ENCODE measurements at regions not wholly inside any gene's neighbourhood (a gene's known extent, or its start where the extent isn't known, plus 50 kb on each side); places are given as distances from the start of the nearest gene placed in this dataset.
A peak's percentile ranks its signal among the peaks of the same experiment; 100 is the strongest.

GRCh38 chr14:38808734-38809455, 294.1 kb downstream of the SEC23A start:
- peak; percentile 55 for DNase-seq (ENCODE audit: low spot score)
- no peaks in the 10 kb centered on the region for H3K9me3 ChIP-seq (ENCODE audit: low read depth)
- H3K9me2 ChIP-seq (replicated peaks; ENCODE audit: insufficient read depth), result no peaks in the 10 kb centered on the region
- H3K4me3 ChIP-seq, result no peak overlapping the region
- peak overlapping the region; percentile 91 for H3K27ac ChIP-seq
- H3K27me3 ChIP-seq, result no peaks in the 10 kb centered on the region
- H4K20me1 ChIP-seq (ENCODE audit: insufficient read depth, poor library complexity, severe bottlenecking), result no peaks in the 10 kb centered on the region
- H2AFZ ChIP-seq, result peak overlapping the region; percentile 39
- H3K79me2 ChIP-seq, result no peaks in the 10 kb centered on the region
- no peak overlapping the region for H3K4me2 ChIP-seq
- WGBS (ENCODE audit: low lambda C conversion rate, missing lambda C conversion rate), result 62% methylated on average over 7 of the region's 7 CpGs
- TF ChIP-seq EZH2 (IDR thresholded peaks at IDR 0.05; ENCODE audit: borderline replicate concordance), result no peak
- peak; percentile 35 for TF ChIP-seq CTCF (IDR thresholded peaks at IDR 0.05; ENCODE audit: poor library complexity)
- no peaks in the 10 kb centered on the region for H3K4me1 ChIP-seq (ENCODE audit: insufficient read depth)
- no peaks in the 10 kb centered on the region for H3K36me3 ChIP-seq (replicated peaks; ENCODE audit: insufficient read depth, low read depth)

GRCh38 chr14:38799671-38800070, 303.4 kb downstream of the SEC23A start:
- Histone ChIP-seq H3K4me3 (no peak overlapping the region), H4K20me1 (ENCODE audit: insufficient read depth, poor library complexity, severe bottlenecking) (no peaks in the 10 kb centered on the region), H3K36me3 (replicated peaks; ENCODE audit: insufficient read depth, low read depth) (no peaks in the 10 kb centered on the region), H3K27me3 (no peaks in the 10 kb centered on the region), H3K9me3 (ENCODE audit: low read depth) (no peaks in the 10 kb centered on the region), H3K27ac (no peak overlapping the region), H2AFZ (no peak overlapping the region), H3K4me1 (ENCODE audit: insufficient read depth) (no peaks in the 10 kb centered on the region), H3K79me2 (no peaks in the 10 kb centered on the region), H3K4me2 (no peak overlapping the region), H3K9me2 (replicated peaks; ENCODE audit: insufficient read depth) (no peaks in the 10 kb centered on the region)
- TF ChIP-seq EZH2phosphoT487 (IDR thresholded peaks at IDR 0.05; ENCODE audit: low read depth, severe bottlenecking, unreplicated experiment) (no peak), EZH2 (IDR thresholded peaks at IDR 0.05; ENCODE audit: borderline replicate concordance) (no peak), CTCF (IDR thresholded peaks at IDR 0.05; ENCODE audit: poor library complexity) (no peak)
- DNase-seq (ENCODE audit: low spot score), result no peak
- 70% methylated on average over 2 of the region's 2 CpGs for WGBS (ENCODE audit: low lambda C conversion rate, missing lambda C conversion rate)

DNA sequence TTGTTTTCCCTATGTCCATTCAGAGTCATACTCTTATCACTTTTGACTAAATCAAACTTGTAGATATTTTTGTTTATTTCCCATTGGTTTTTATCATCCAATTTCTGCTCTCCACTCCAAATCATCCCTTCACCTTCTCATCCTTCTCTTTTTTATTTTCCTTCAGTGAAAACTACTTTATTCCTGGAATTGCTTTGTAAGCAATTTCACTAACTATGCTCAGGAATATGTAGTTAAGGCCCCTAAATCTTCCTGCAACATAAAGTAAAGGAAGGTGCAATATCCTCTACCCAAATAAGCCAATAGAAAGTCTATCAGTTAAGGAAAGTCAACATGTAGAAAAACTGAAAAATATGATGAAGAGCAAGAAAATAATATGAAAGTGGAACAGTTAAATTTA, 308.4 kb downstream of the SEC23A start:
- Histone ChIP-seq H3K9me3 (ENCODE audit: low read depth) (no peaks in the 10 kb centered on the region), H3K4me2 (no peak overlapping the region), H3K79me2 (no peaks in the 10 kb centered on the region), H3K27me3 (no peaks in the 10 kb centered on the region), H3K9me2 (replicated peaks; ENCODE audit: insufficient read depth) (no peaks in the 10 kb centered on the region), H3K4me1 (ENCODE audit: insufficient read depth) (no peaks in the 10 kb centered on the region), H3K27ac (no peak overlapping the region), H2AFZ (no peak overlapping the region), H3K36me3 (replicated peaks; ENCODE audit: insufficient read depth, low read depth) (no peaks in the 10 kb centered on the region), H4K20me1 (ENCODE audit: insufficient read depth, poor library complexity, severe bottlenecking) (no peaks in the 10 kb centered on the region), H3K4me3 (no peak overlapping the region)
- TF ChIP-seq EZH2 (IDR thresholded peaks at IDR 0.05; ENCODE audit: borderline replicate concordance) (no peak), EZH2phosphoT487 (IDR thresholded peaks at IDR 0.05; ENCODE audit: low read depth, severe bottlenecking, unreplicated experiment) (no peak), CTCF (IDR thresholded peaks at IDR 0.05; ENCODE audit: poor library complexity) (no peak)
- no peak for DNase-seq (ENCODE audit: low spot score)
